ENCODE measurements at regions not wholly inside any gene's neighbourhood (a gene's known extent, or its start where the extent isn't known, plus 50 kb on each side); places are given as distances from the start of the nearest gene placed in this dataset.
"Not testable (repeated sequence)": the region's sequence is repeated elsewhere in the genome, so short reads cannot be mapped to it uniquely, and the experiment has no call there.

GRCh38 chr7:113270790-113271189 is 152.4 kb upstream of the SMIM30 start:
- H3K4me1 ChIP-seq: no peaks in the 10 kb centered on the region
- H3K4me3 ChIP-seq: no peak overlapping the region
- DNase-seq: no peak
- H3K27ac ChIP-seq: no peak overlapping the region
- intact Hi-C loops (cut with DNase I): no loop called here
- H3K36me3 ChIP-seq: no peaks in the 10 kb centered on the region
- no peak for TF ChIP-seq CTCF (IDR thresholded peaks at IDR 0.05)
- ATAC-seq: no peak
- H3K27me3 ChIP-seq: no peaks in the 10 kb centered on the region
- peaks cover 10% of the 10 kb centered on the region for H3K9me3 ChIP-seq

GRCh38 chr7:113269592-113269991 is 151.2 kb upstream of the SMIM30 start:
- H3K4me3 ChIP-seq; H3K36me3 ChIP-seq; intact Hi-C loops (cut with DNase I); H3K4me1 ChIP-seq; ATAC-seq; H3K27ac ChIP-seq; DNase-seq; H3K9me3 ChIP-seq; H3K27me3 ChIP-seq: not testable (repeated sequence)

GRCh38 chr7:113268757-113269156 is 150.4 kb upstream of the SMIM30 start:
- Histone ChIP-seq H3K36me3 (no peaks in the 10 kb centered on the region), H3K27me3 (no peaks in the 10 kb centered on the region), H3K27ac (no peak overlapping the region), H3K4me1 (no peaks in the 10 kb centered on the region), H3K4me3 (no peak overlapping the region), H3K9me3 (peaks cover 5% of the 10 kb centered on the region)
- no peak for TF ChIP-seq CTCF (IDR thresholded peaks at IDR 0.05)
- intact Hi-C loops (cut with DNase I): no loop called here
- ATAC-seq: no peak
- DNase-seq: no peak

GRCh38 chr7:113267885-113268284 is 149.5 kb upstream of the SMIM30 start:
- peaks cover 5% of the 10 kb centered on the region for H3K9me3 ChIP-seq
- intact Hi-C loops (cut with DNase I): no loop called here
- DNase-seq (no peak), ATAC-seq (no peak)
- no peak overlapping the region for H3K27ac ChIP-seq
- no peak for TF ChIP-seq CTCF (IDR thresholded peaks at IDR 0.05)
- H3K4me1 ChIP-seq: no peaks in the 10 kb centered on the region
- no peaks in the 10 kb centered on the region for H3K36me3 ChIP-seq
- H3K27me3 ChIP-seq: no peaks in the 10 kb centered on the region
- no peak overlapping the region for H3K4me3 ChIP-seq

- intact Hi-C loops (cut with DNase I): no loop called here
- DNase-seq (no peak), ATAC-seq (no peak)
- TF ChIP-seq CTCF (IDR thresholded peaks at IDR 0.05): no peak
- no peaks in the 10 kb centered on the region for H3K4me1 ChIP-seq
- no peaks in the 10 kb centered on the region for H3K27me3 ChIP-seq
- H3K9me3 ChIP-seq: peaks cover 5% of the 10 kb centered on the region
- H3K36me3 ChIP-seq: no peaks in the 10 kb centered on the region
- H3K4me3 ChIP-seq: no peak overlapping the region
- H3K27ac ChIP-seq: no peak overlapping the region
Observed at GRCh38 chr7:113267271-113267670, 148.9 kb upstream of the SMIM30 start.

GRCh38 chr7:113263749-113264148 is 145.4 kb upstream of the SMIM30 start:
- no peak for ATAC-seq
- no peak for TF ChIP-seq CTCF (IDR thresholded peaks at IDR 0.05)
- intact Hi-C loops (cut with DNase I): no loop called here
- no peak for DNase-seq
- Histone ChIP-seq H3K36me3 (no peaks in the 10 kb centered on the region), H3K27me3 (no peaks in the 10 kb centered on the region), H3K4me1 (no peaks in the 10 kb centered on the region), H3K9me3 (no peaks in the 10 kb centered on the region), H3K4me3 (no peak overlapping the region), H3K27ac (no peak overlapping the region)

GRCh38 chr7:113263215-113263742 is 144.9 kb upstream of the SMIM30 start:
- DNase-seq; H3K9me3 ChIP-seq; intact Hi-C loops (cut with DNase I); H3K27me3 ChIP-seq; H3K36me3 ChIP-seq; ATAC-seq; H3K27ac ChIP-seq; H3K4me3 ChIP-seq; H3K4me1 ChIP-seq: not testable (repeated sequence)

All from upper lobe of right lung (tissue), 1 donor.